ENCODE measurements at regions not wholly inside any gene's neighbourhood (a gene's known extent, or its start where the extent isn't known, plus 50 kb on each side); places are given as distances from the start of the nearest gene placed in this dataset.

- no peaks in the 10 kb centered on the region for H3K79me2 ChIP-seq (ENCODE audit: insufficient read depth, low read length)
- no peak overlapping the region for H2AFZ ChIP-seq (ENCODE audit: low read length)
- no peak overlapping the region for H3K9ac ChIP-seq (ENCODE audit: low read depth, low read length, poor library complexity, severe bottlenecking)
- no peak for TF ChIP-seq EZH2phosphoT487 (IDR thresholded peaks at IDR 0.05; ENCODE audit: borderline replicate concordance)
- 0 out of 2 replicates have a peak, but pooled peaks have one; percentile 20 for TF ChIP-seq CTCF (conservative IDR thresholded peaks at IDR 0.05; ENCODE audit: low read length)
- H3K36me3 ChIP-seq (ENCODE audit: insufficient read depth, low read length): no peaks in the 10 kb centered on the region
- no peaks in the 10 kb centered on the region for H3K4me1 ChIP-seq (ENCODE audit: insufficient read depth, low read length, poor library complexity, severe bottlenecking)
- H3K27me3 ChIP-seq (ENCODE audit: insufficient read depth, low read length, poor library complexity, severe bottlenecking): no peaks in the 10 kb centered on the region
- no peaks in the 10 kb centered on the region for H3K9me3 ChIP-seq (ENCODE audit: insufficient read depth, low read depth, low read length)
- no peaks in the 10 kb centered on the region for H3K9me2 ChIP-seq (replicated peaks; ENCODE audit: low read depth, low read length)
- no peak overlapping the region for H3K4me2 ChIP-seq (ENCODE audit: low read depth, low read length, poor library complexity, severe bottlenecking)
- H3K4me3 ChIP-seq (ENCODE audit: low read length, poor library complexity, severe bottlenecking): no peak overlapping the region
- no peaks in the 10 kb centered on the region for H3F3A ChIP-seq (ENCODE audit: low read depth)
- H4K20me1 ChIP-seq (ENCODE audit: insufficient read depth, low read length, poor library complexity, severe bottlenecking): no peaks in the 10 kb centered on the region
Observed at GRCh38 chr12:66942741-66943465, 264.0 kb upstream of the GRIP1 start.

- Histone ChIP-seq H3K36me3 (ENCODE audit: insufficient read depth, low read length) (no peaks in the 10 kb centered on the region), H3K4me1 (ENCODE audit: insufficient read depth, low read length, poor library complexity, severe bottlenecking) (no peaks in the 10 kb centered on the region), H3F3A (ENCODE audit: low read depth) (no peaks in the 10 kb centered on the region), H2AFZ (ENCODE audit: low read length) (no peak overlapping the region), H3K9me3 (ENCODE audit: insufficient read depth, low read depth, low read length) (no peaks in the 10 kb centered on the region), H4K20me1 (ENCODE audit: insufficient read depth, low read length, poor library complexity, severe bottlenecking) (no peaks in the 10 kb centered on the region), H3K79me2 (ENCODE audit: insufficient read depth, low read length) (no peaks in the 10 kb centered on the region), H3K9me2 (replicated peaks; ENCODE audit: low read depth, low read length) (no peaks in the 10 kb centered on the region), H3K4me2 (ENCODE audit: low read depth, low read length, poor library complexity, severe bottlenecking) (no peak overlapping the region), H3K27me3 (ENCODE audit: insufficient read depth, low read length, poor library complexity, severe bottlenecking) (no peaks in the 10 kb centered on the region), H3K9ac (ENCODE audit: low read depth, low read length, poor library complexity, severe bottlenecking) (no peak overlapping the region), H3K4me3 (ENCODE audit: low read length, poor library complexity, severe bottlenecking) (no peak overlapping the region)
- TF ChIP-seq EZH2phosphoT487 (IDR thresholded peaks at IDR 0.05; ENCODE audit: borderline replicate concordance): no peak
- TF ChIP-seq CTCF (conservative IDR thresholded peaks at IDR 0.05; ENCODE audit: low read length): no peak
Observed at GRCh38 chr12:66944365-66944764, 265.5 kb upstream of the GRIP1 start.

GRCh38 chr12:66945189-66945817 lies 266.4 kb upstream of the GRIP1 start:
- H3K9ac ChIP-seq (ENCODE audit: low read depth, low read length, poor library complexity, severe bottlenecking): no peak overlapping the region
- no peaks in the 10 kb centered on the region for H3F3A ChIP-seq (ENCODE audit: low read depth)
- no peaks in the 10 kb centered on the region for H3K27me3 ChIP-seq (ENCODE audit: insufficient read depth, low read length, poor library complexity, severe bottlenecking)
- H3K4me2 ChIP-seq (ENCODE audit: low read depth, low read length, poor library complexity, severe bottlenecking): no peak overlapping the region
- H3K36me3 ChIP-seq (ENCODE audit: insufficient read depth, low read length): no peaks in the 10 kb centered on the region
- H3K4me1 ChIP-seq (ENCODE audit: insufficient read depth, low read length, poor library complexity, severe bottlenecking): no peaks in the 10 kb centered on the region
- H3K4me3 ChIP-seq (ENCODE audit: low read length, poor library complexity, severe bottlenecking): no peak overlapping the region
- H3K9me3 ChIP-seq (ENCODE audit: insufficient read depth, low read depth, low read length): no peaks in the 10 kb centered on the region
- H4K20me1 ChIP-seq (ENCODE audit: insufficient read depth, low read length, poor library complexity, severe bottlenecking): no peaks in the 10 kb centered on the region
- no peaks in the 10 kb centered on the region for H3K9me2 ChIP-seq (replicated peaks; ENCODE audit: low read depth, low read length)
- no peak overlapping the region for H2AFZ ChIP-seq (ENCODE audit: low read length)
- no peaks in the 10 kb centered on the region for H3K79me2 ChIP-seq (ENCODE audit: insufficient read depth, low read length)
- TF ChIP-seq CTCF (conservative IDR thresholded peaks at IDR 0.05; ENCODE audit: low read length) (no peak), EZH2phosphoT487 (IDR thresholded peaks at IDR 0.05; ENCODE audit: borderline replicate concordance) (no peak)

Data from Loucy (cell line).